ENCODE measurements at regions not wholly inside any gene's neighbourhood (a gene's known extent, or its start where the extent isn't known, plus 50 kb on each side); places are given as distances from the start of the nearest gene placed in this dataset.

DNA sequence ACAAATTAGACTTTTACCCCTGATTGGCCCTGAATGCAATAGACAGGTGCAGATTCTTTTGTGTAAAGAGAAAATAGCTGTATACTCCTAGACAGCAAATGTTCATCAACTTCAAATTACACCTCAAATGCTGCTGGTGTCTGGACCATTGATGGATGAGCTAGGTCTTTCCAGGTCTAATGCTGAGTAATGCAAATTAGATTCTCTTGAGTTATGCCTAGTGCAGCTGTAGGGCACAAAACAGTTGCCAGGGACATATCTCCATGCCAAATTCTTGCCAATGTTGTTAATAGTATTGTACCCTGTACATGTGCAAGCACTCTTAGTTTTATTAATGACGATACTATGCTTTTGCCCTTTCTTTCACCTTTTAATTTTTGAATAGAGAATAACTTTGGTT is 72.3 kb upstream of the CNTLN start:
- TF ChIP-seq, protein P1, sequence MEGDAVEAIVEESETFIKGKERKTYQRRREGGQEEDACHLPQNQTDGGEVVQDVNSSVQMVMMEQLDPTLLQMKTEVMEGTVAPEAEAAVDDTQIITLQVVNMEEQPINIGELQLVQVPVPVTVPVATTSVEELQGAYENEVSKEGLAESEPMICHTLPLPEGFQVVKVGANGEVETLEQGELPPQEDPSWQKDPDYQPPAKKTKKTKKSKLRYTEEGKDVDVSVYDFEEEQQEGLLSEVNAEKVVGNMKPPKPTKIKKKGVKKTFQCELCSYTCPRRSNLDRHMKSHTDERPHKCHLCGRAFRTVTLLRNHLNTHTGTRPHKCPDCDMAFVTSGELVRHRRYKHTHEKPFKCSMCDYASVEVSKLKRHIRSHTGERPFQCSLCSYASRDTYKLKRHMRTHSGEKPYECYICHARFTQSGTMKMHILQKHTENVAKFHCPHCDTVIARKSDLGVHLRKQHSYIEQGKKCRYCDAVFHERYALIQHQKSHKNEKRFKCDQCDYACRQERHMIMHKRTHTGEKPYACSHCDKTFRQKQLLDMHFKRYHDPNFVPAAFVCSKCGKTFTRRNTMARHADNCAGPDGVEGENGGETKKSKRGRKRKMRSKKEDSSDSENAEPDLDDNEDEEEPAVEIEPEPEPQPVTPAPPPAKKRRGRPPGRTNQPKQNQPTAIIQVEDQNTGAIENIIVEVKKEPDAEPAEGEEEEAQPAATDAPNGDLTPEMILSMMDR (IDR thresholded peaks at IDR 0.05 in 4 of 5, conservative IDR thresholded peaks at IDR 0.05 in 1 of 5), result no peak
- no peak for TF ChIP-seq POLR2A (IDR thresholded peaks at IDR 0.05)

All from gastrocnemius medialis (tissue), 4 donors.